Esophagus (tissue), 2 donors: ENCODE measurements at regions not wholly inside any gene's neighbourhood (a gene's known extent, or its start where the extent isn't known, plus 50 kb on each side); places are given as distances from the start of the nearest gene placed in this dataset.
"Not testable (repeated sequence)": the region's sequence is repeated elsewhere in the genome, so short reads cannot be mapped to it uniquely, and the experiment has no call there.

ENCODE experiments used
- H3K27ac ChIP-seq, 2 donors: one replicate each; pipeline ENCODE4 v1.5.1; 2013; ENCODE audit warnings: low read depth in 2 of 2, mild to moderate bottlenecking in 2 of 2, inconsistent platforms in 1 of 2, low read length in 1 of 2, moderate library complexity in 1 of 2
- H3K27me3 ChIP-seq, 2 donors: one replicate each; pipeline ENCODE4 v1.6.1; 2013; ENCODE audit warnings: low read length in 2 of 2, control low read depth in 1 of 2, mild to moderate bottlenecking in 1 of 2; ENCODE audit not compliant: insufficient read depth in 2 of 2, control insufficient read depth in 1 of 2
- H3K36me3 ChIP-seq, 2 donors: one replicate each; pipeline ENCODE4 v1.6.1; 2013; ENCODE audit warnings: low read length in 1 of 2; ENCODE audit not compliant: control insufficient read depth in 2 of 2, insufficient read depth in 2 of 2
- H3K4me1 ChIP-seq, 2 donors: one replicate each; pipeline ENCODE4 v1.6.1; 2013; ENCODE audit warnings: low read length in 1 of 2; ENCODE audit not compliant: control insufficient read depth in 2 of 2, insufficient read depth in 2 of 2
- H3K4me3 ChIP-seq, 2 donors: one replicate each; pipeline ENCODE4 v1.5.1; 2013; ENCODE audit warnings: low read length in 2 of 2, mild to moderate bottlenecking in 2 of 2, low read depth in 1 of 2, moderate library complexity in 1 of 2
- H3K9me3 ChIP-seq, 2 donors: one replicate each; pipeline ENCODE4 v1.6.1; 2013; ENCODE audit warnings: mild to moderate bottlenecking in 2 of 2, low read depth in 1 of 2, low read length in 1 of 2, moderate library complexity in 1 of 2; ENCODE audit not compliant: control insufficient read depth in 2 of 2, insufficient read depth in 1 of 2
- WGBS, 2 donors: extraction: QIAGEN DNeasy Blood & Tissue Kit; methylation state at CpG; one replicate each; pipeline ENCODE4 v1.1.7; 2013; 5-methylcytosine and 5-hydroxymethylcytosine counted together
- donor health status: healthy with polysubstance abuse.
- donor health status: Bipolar disorder and iron deficiency.

- Histone ChIP-seq H3K36me3 (no peaks in the 10 kb centered on the region), H3K27me3 (no peaks in the 10 kb centered on the region), H3K27ac (no peak overlapping the region), H3K4me3 (no peak overlapping the region), H3K4me1 (no peaks in the 10 kb centered on the region), H3K9me3 (no peaks in the 10 kb centered on the region)
- 28 to 32% methylated on average over 1 of the region's 1 CpG for WGBS, 2 donors
Measured at GRCh38 chr6:27786048-27786447, 126.1 kb downstream of the OR2B2 start.

- H3K9me3 ChIP-seq = no peaks in the 10 kb centered on the region
- no peak overlapping the region for H3K4me3 ChIP-seq
- 49 to 63% methylated on average over 2 of the region's 2 CpGs for WGBS, 2 donors
- no peaks in the 10 kb centered on the region for H3K27me3 ChIP-seq
- no peaks in the 10 kb centered on the region for H3K36me3 ChIP-seq
- no peaks in the 10 kb centered on the region for H3K4me1 ChIP-seq
- no peak overlapping the region for H3K27ac ChIP-seq
Measured at GRCh38 chr6:27785294-27785693, 126.9 kb downstream of the OR2B2 start.

DNA sequence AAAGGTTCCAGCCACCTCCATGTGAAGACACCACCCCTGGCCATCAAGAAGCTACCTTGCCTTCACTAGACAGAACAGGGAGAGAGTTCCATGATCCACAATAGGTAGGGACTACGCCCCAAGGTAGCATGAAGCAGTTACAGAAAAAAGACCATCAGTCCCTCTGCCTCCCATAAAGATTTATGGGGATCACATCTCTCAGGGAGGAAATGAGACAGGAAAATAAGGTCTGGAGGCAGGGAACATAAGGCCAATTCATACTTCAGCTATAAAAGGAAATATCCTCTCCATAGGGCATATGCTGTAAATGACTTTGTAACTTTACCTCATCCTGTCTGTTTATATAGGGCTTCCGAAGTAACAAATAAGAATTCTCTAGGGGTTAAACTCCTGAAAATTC, 129.4 kb downstream of the OR2B2 start:
- Histone ChIP-seq H3K4me3 (no peak overlapping the region), H3K9me3 (no peaks in the 10 kb centered on the region), H3K27ac (no peak overlapping the region), H3K4me1 (no peaks in the 10 kb centered on the region), H3K27me3 (no peaks in the 10 kb centered on the region), H3K36me3 (no peaks in the 10 kb centered on the region)
- WGBS, 2 donors = 86 to 89% methylated on average over 2 of the region's 2 CpGs

GRCh38 chr6:27778625-27779417, 133.4 kb downstream of the OR2B2 start:
- Histone ChIP-seq H3K27ac (no peak overlapping the region), H3K4me1 (no peaks in the 10 kb centered on the region), H3K36me3 (no peaks in the 10 kb centered on the region), H3K27me3 (no peaks in the 10 kb centered on the region), H3K9me3 (no peaks in the 10 kb centered on the region), H3K4me3 (no peak overlapping the region)
- WGBS, 2 donors = 56 to 62% methylated on average over 7 of the region's 7 CpGs

GRCh38 chr6:27777614-27778355, 134.4 kb downstream of the OR2B2 start:
- no peaks in the 10 kb centered on the region for H3K9me3 ChIP-seq
- no peak overlapping the region for H3K4me3 ChIP-seq
- WGBS, 2 donors = 80 to 87% methylated on average over 11 of the region's 11 CpGs
- H3K27me3 ChIP-seq = no peaks in the 10 kb centered on the region
- no peaks in the 10 kb centered on the region for H3K36me3 ChIP-seq
- H3K27ac ChIP-seq = no peak overlapping the region
- no peaks in the 10 kb centered on the region for H3K4me1 ChIP-seq

DNA sequence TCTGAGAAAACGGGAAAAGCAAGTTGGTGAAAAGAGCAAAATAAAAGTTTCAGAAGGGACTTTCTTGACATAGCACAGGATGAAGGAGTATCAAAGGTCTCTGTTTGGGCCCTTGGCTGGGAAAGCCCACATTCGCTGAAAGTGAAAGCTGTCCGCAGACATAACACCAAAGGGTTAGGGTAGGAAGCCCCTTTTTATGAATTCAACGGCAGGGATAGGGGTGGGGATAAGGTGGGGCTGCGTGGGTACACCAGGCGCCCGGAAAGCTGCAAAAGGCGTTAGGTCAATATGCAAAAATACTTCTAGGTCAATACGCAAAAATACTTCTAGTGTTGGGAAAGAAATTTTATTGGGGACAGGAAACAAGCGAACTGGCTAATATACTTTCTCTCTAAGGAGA, 135.1 kb downstream of the OR2B2 start:
- 78 to 87% methylated on average over 10 of the region's 10 CpGs for WGBS, 2 donors
- no peak overlapping the region for H3K27ac ChIP-seq

GRCh38 chr6:27776504-27776903, 135.7 kb downstream of the OR2B2 start:
- Histone ChIP-seq H3K36me3 (no peaks in the 10 kb centered on the region), H3K27ac (no peak overlapping the region), H3K4me1 (no peaks in the 10 kb centered on the region), H3K27me3 (no peaks in the 10 kb centered on the region), H3K4me3 (no peak overlapping the region), H3K9me3 (no peaks in the 10 kb centered on the region)
- WGBS, 2 donors = 89 to 91% methylated on average over 4 of the region's 4 CpGs

More for the DNA sequence above, 135.1 kb downstream of the OR2B2 start:
- Histone ChIP-seq H3K9me3 (no peaks in the 10 kb centered on the region), H3K27me3 (no peaks in the 10 kb centered on the region), H3K36me3 (no peaks in the 10 kb centered on the region), H3K4me1 (no peaks in the 10 kb centered on the region), H3K4me3 (no peak overlapping the region)

GRCh38 chr6:27775796-27776184, 136.4 kb downstream of the OR2B2 start:
- Histone ChIP-seq H3K27me3 (no peaks in the 10 kb centered on the region), H3K4me1 (no peaks in the 10 kb centered on the region), H3K27ac (no peak overlapping the region), H3K36me3 (no peaks in the 10 kb centered on the region), H3K9me3 (no peaks in the 10 kb centered on the region), H3K4me3 (no peak overlapping the region)
- 84 to 86% methylated on average over 9 of the region's 9 CpGs for WGBS, 2 donors

- not testable (repeated sequence) for H3K4me1 ChIP-seq, H3K27me3 ChIP-seq, H3K27ac ChIP-seq, H3K4me3 ChIP-seq, H3K9me3 ChIP-seq, H3K36me3 ChIP-seq
- 70% methylated on average over 5 of the region's 5 CpGs for whole genome bisulfite sequencing, 2 donors
Measured at GRCh38 chr6:27775138-27775795, 136.9 kb downstream of the OR2B2 start.
